Keratinocyte (primary cell): ENCODE measurements at regions not wholly inside any gene's neighbourhood (a gene's known extent, or its start where the extent isn't known, plus 50 kb on each side); places are given as distances from the start of the nearest gene placed in this dataset.
"Not testable (repeated sequence)": the region's sequence is repeated elsewhere in the genome, so short reads cannot be mapped to it uniquely, and the experiment has no call there.

ENCODE experiments used
- EZH2 ChIP-seq: IDR thresholded peaks from one replicate; pipeline ENCODE4 v1.6.1; 2012; ENCODE audit warnings: inconsistent platforms, mild to moderate bottlenecking, low read length, moderate library complexity
- TF ChIP-seq, protein P1 (sequence below), 3 experiments: IDR thresholded peaks in 1 of 3; conservative IDR thresholded peaks in 1 of 3; optimal IDR thresholded peaks in 1 of 3; 2 replicates in 2 of 3; 3 replicates in 1 of 3; pipeline versions ENCODE3 to v1.5.1; 2011; ENCODE audit warnings: low read length in 3 of 3, mild to moderate bottlenecking in 3 of 3, moderate library complexity in 2 of 3, control low read depth in 1 of 3, inconsistent platforms in 1 of 3; ENCODE audit not compliant: insufficient read depth in 2 of 3; ENCODE audit errors: extremely low read depth in 1 of 3

DNA sequence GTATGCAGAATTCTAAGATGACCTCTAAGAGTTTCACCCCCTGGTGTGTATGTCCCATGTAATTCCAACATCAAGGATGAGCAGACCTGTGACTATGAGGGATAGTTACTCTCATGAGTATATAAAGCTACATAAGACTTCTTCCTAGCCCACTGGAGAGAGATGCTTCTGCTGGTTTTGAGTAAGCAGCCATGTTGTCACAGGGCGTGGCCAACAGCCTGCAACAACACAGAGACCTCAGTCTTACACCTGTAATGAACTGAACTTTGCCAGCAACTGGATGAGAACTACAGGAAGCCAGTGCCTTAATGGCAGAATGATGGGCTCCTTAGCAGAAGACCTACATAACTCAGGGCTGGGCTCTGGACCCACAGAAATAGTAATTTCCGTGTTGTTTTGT is 120.9 kb downstream of the GOLGA6L6 start:
- TF ChIP-seq, protein P1, sequence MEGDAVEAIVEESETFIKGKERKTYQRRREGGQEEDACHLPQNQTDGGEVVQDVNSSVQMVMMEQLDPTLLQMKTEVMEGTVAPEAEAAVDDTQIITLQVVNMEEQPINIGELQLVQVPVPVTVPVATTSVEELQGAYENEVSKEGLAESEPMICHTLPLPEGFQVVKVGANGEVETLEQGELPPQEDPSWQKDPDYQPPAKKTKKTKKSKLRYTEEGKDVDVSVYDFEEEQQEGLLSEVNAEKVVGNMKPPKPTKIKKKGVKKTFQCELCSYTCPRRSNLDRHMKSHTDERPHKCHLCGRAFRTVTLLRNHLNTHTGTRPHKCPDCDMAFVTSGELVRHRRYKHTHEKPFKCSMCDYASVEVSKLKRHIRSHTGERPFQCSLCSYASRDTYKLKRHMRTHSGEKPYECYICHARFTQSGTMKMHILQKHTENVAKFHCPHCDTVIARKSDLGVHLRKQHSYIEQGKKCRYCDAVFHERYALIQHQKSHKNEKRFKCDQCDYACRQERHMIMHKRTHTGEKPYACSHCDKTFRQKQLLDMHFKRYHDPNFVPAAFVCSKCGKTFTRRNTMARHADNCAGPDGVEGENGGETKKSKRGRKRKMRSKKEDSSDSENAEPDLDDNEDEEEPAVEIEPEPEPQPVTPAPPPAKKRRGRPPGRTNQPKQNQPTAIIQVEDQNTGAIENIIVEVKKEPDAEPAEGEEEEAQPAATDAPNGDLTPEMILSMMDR (optimal IDR thresholded peaks at IDR 0.05 in 1 of 3, IDR thresholded peaks at IDR 0.05 in 1 of 3, conservative IDR thresholded peaks at IDR 0.05 in 1 of 3; ENCODE audit: extremely low read depth in 1 of 3, insufficient read depth in 2 of 3, low read length in 3 of 3): not testable (repeated sequence)
- TF ChIP-seq EZH2: not testable (repeated sequence)
